ENCODE measurements at regions not wholly inside any gene's neighbourhood (a gene's known extent, or its start where the extent isn't known, plus 50 kb on each side); places are given as distances from the start of the nearest gene placed in this dataset.

DNA sequence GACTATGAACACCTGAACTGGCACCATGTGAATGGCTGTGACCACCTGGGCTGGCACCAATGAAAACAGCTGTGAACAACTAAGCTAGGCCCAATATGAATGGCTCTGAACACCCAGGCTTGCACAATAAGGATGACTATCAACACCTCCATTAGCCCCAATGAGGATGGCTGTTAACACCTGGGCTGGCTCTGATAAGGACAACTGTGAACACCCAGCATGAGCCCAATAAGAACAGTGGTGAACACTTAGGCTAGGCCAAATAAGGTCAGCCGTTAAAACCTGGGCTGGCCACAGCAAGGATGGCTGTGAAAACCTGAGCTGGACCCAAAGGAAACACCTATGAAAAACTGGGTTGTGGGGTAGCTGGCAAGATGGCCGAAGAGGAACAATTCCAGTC is 1163.1 kb downstream of the UQCRFS1 start:
- TF ChIP-seq POLR2A (IDR thresholded peaks at IDR 0.05) = no peak
- TF ChIP-seq, protein P1, sequence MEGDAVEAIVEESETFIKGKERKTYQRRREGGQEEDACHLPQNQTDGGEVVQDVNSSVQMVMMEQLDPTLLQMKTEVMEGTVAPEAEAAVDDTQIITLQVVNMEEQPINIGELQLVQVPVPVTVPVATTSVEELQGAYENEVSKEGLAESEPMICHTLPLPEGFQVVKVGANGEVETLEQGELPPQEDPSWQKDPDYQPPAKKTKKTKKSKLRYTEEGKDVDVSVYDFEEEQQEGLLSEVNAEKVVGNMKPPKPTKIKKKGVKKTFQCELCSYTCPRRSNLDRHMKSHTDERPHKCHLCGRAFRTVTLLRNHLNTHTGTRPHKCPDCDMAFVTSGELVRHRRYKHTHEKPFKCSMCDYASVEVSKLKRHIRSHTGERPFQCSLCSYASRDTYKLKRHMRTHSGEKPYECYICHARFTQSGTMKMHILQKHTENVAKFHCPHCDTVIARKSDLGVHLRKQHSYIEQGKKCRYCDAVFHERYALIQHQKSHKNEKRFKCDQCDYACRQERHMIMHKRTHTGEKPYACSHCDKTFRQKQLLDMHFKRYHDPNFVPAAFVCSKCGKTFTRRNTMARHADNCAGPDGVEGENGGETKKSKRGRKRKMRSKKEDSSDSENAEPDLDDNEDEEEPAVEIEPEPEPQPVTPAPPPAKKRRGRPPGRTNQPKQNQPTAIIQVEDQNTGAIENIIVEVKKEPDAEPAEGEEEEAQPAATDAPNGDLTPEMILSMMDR (IDR thresholded peaks at IDR 0.05 in 8 of 11, conservative IDR thresholded peaks at IDR 0.05 in 3 of 11) = no peak

Data from spleen (tissue), 7 donors.